ENCODE measurements at regions not wholly inside any gene's neighbourhood (a gene's known extent, or its start where the extent isn't known, plus 50 kb on each side); places are given as distances from the start of the nearest gene placed in this dataset.

- Histone ChIP-seq H3K27me3 (ENCODE audit: control insufficient read depth, insufficient read depth, low read length) (peaks cover 6% of the 10 kb centered on the region), H3K27ac (ENCODE audit: low read length) (no peak overlapping the region), H3K4me1 (ENCODE audit: control insufficient read depth, insufficient read depth, low read length) (no peaks in the 10 kb centered on the region), H3K36me3 (ENCODE audit: control insufficient read depth, insufficient read depth, low read length) (no peaks in the 10 kb centered on the region), H3K4me3 (ENCODE audit: low read length) (no peak overlapping the region), H3K9me3 (ENCODE audit: control insufficient read depth, low read depth, low read length) (peaks cover 3% of the 10 kb centered on the region)
- DNase-seq, result no peak
- WGBS (ENCODE audit: insufficient coverage, low lambda C conversion rate), result 67% methylated on average over 1 of the region's 6 CpGs
These were observed 83.0 kb downstream of the CXCL12 start for GRCh38 chr10:44301781-44302355.

GRCh38 chr10:44300666-44301649 is 83.9 kb downstream of the CXCL12 start:
- DNase-seq, result no peak
- Histone ChIP-seq H3K9me3 (ENCODE audit: control insufficient read depth, low read depth, low read length) (peaks cover 3% of the 10 kb centered on the region), H3K27ac (ENCODE audit: low read length) (no peak overlapping the region), H3K4me1 (ENCODE audit: control insufficient read depth, insufficient read depth, low read length) (no peaks in the 10 kb centered on the region), H3K36me3 (ENCODE audit: control insufficient read depth, insufficient read depth, low read length) (no peaks in the 10 kb centered on the region), H3K4me3 (ENCODE audit: low read length) (no peak overlapping the region), H3K27me3 (ENCODE audit: control insufficient read depth, insufficient read depth, low read length) (peaks cover 6% of the 10 kb centered on the region)
- 100% methylated on average over 1 of the region's 7 CpGs for WGBS (ENCODE audit: insufficient coverage, low lambda C conversion rate)

- H3K9me3 ChIP-seq (ENCODE audit: control insufficient read depth, low read depth, low read length), result no peaks in the 10 kb centered on the region
- H3K36me3 ChIP-seq (ENCODE audit: control insufficient read depth, insufficient read depth, low read length), result no peaks in the 10 kb centered on the region
- no peak overlapping the region for H3K27ac ChIP-seq (ENCODE audit: low read length)
- no peaks in the 10 kb centered on the region for H3K4me1 ChIP-seq (ENCODE audit: control insufficient read depth, insufficient read depth, low read length)
- WGBS (ENCODE audit: insufficient coverage, low lambda C conversion rate), result 100% methylated on average over 1 of the region's 4 CpGs
- H3K27me3 ChIP-seq (ENCODE audit: control insufficient read depth, insufficient read depth, low read length), result peaks cover 13% of the 10 kb centered on the region
- no peak for DNase-seq
- no peak overlapping the region for H3K4me3 ChIP-seq (ENCODE audit: low read length)
These were observed 86.2 kb downstream of the CXCL12 start for GRCh38 chr10:44298713-44299112.

- no peak for DNase-seq
These were observed 86.9 kb downstream of the CXCL12 start for GRCh38 chr10:44297963-44298362.

GRCh38 chr10:44295644-44296241 is 89.2 kb downstream of the CXCL12 start:
- no peak for DNase-seq
- H3K4me1 ChIP-seq (ENCODE audit: control insufficient read depth, insufficient read depth, low read length), result no peaks in the 10 kb centered on the region
- no peak overlapping the region for H3K4me3 ChIP-seq (ENCODE audit: low read length)
- WGBS (ENCODE audit: insufficient coverage, low lambda C conversion rate), result no CpG with 5 or more reads among the region's 3 CpGs
- H3K27ac ChIP-seq (ENCODE audit: low read length), result no peak overlapping the region
- no peaks in the 10 kb centered on the region for H3K9me3 ChIP-seq (ENCODE audit: control insufficient read depth, low read depth, low read length)
- no peaks in the 10 kb centered on the region for H3K36me3 ChIP-seq (ENCODE audit: control insufficient read depth, insufficient read depth, low read length)
- H3K27me3 ChIP-seq (ENCODE audit: control insufficient read depth, insufficient read depth, low read length), result peaks cover 32% of the 10 kb centered on the region

More at GRCh38 chr10:44297963-44298362, 86.9 kb downstream of the CXCL12 start:
- Histone ChIP-seq H3K4me1 (ENCODE audit: control insufficient read depth, insufficient read depth, low read length) (no peaks in the 10 kb centered on the region), H3K4me3 (ENCODE audit: low read length) (no peak overlapping the region), H3K36me3 (ENCODE audit: control insufficient read depth, insufficient read depth, low read length) (no peaks in the 10 kb centered on the region), H3K9me3 (ENCODE audit: control insufficient read depth, low read depth, low read length) (no peaks in the 10 kb centered on the region), H3K27me3 (ENCODE audit: control insufficient read depth, insufficient read depth, low read length) (peaks cover 20% of the 10 kb centered on the region), H3K27ac (ENCODE audit: low read length) (no peak overlapping the region)
- no CpG with 5 or more reads among the region's 6 CpGs for WGBS (ENCODE audit: insufficient coverage, low lambda C conversion rate)

- Histone ChIP-seq H3K9me3 (ENCODE audit: control insufficient read depth, low read depth, low read length) (no peaks in the 10 kb centered on the region), H3K4me3 (ENCODE audit: low read length) (no peak overlapping the region), H3K27ac (ENCODE audit: low read length) (no peak overlapping the region), H3K27me3 (ENCODE audit: control insufficient read depth, insufficient read depth, low read length) (peaks cover 32% of the 10 kb centered on the region), H3K4me1 (ENCODE audit: control insufficient read depth, insufficient read depth, low read length) (no peaks in the 10 kb centered on the region), H3K36me3 (ENCODE audit: control insufficient read depth, insufficient read depth, low read length) (no peaks in the 10 kb centered on the region)
- WGBS (ENCODE audit: insufficient coverage, low lambda C conversion rate), result no CpG with 5 or more reads among the region's 9 CpGs
- no peak for DNase-seq
These were observed 90.0 kb downstream of the CXCL12 start for GRCh38 chr10:44294726-44295412.

- Histone ChIP-seq H3K36me3 (ENCODE audit: control insufficient read depth, insufficient read depth, low read length) (no peaks in the 10 kb centered on the region), H3K27ac (ENCODE audit: low read length) (no peak overlapping the region), H3K4me3 (ENCODE audit: low read length) (no peak overlapping the region), H3K27me3 (ENCODE audit: control insufficient read depth, insufficient read depth, low read length) (peaks cover 32% of the 10 kb centered on the region), H3K4me1 (ENCODE audit: control insufficient read depth, insufficient read depth, low read length) (no peaks in the 10 kb centered on the region), H3K9me3 (ENCODE audit: control insufficient read depth, low read depth, low read length) (no peaks in the 10 kb centered on the region)
- WGBS (ENCODE audit: insufficient coverage, low lambda C conversion rate), result no CpG with 5 or more reads among the region's 7 CpGs
- DNase-seq, result peak; percentile 22 to 30
These were observed 91.1 kb downstream of the CXCL12 start for GRCh38 chr10:44293842-44294241.

- no peaks in the 10 kb centered on the region for H3K4me1 ChIP-seq (ENCODE audit: control insufficient read depth, insufficient read depth, low read length)
- H3K9me3 ChIP-seq (ENCODE audit: control insufficient read depth, low read depth, low read length), result no peaks in the 10 kb centered on the region
- H3K27me3 ChIP-seq (ENCODE audit: control insufficient read depth, insufficient read depth, low read length), result peaks cover 32% of the 10 kb centered on the region
- H3K27ac ChIP-seq (ENCODE audit: low read length), result no peak overlapping the region
- no peak overlapping the region for H3K4me3 ChIP-seq (ENCODE audit: low read length)
- no CpG with 5 or more reads among the region's 26 CpGs for WGBS (ENCODE audit: insufficient coverage, low lambda C conversion rate)
- H3K36me3 ChIP-seq (ENCODE audit: control insufficient read depth, insufficient read depth, low read length), result no peaks in the 10 kb centered on the region
- no peak for DNase-seq
These were observed 91.6 kb downstream of the CXCL12 start for GRCh38 chr10:44293306-44293778.

GRCh38 chr10:44292390-44293002 is 92.4 kb downstream of the CXCL12 start:
- WGBS (ENCODE audit: insufficient coverage, low lambda C conversion rate), result no CpG with 5 or more reads among the region's 35 CpGs
- Histone ChIP-seq H3K27me3 (ENCODE audit: control insufficient read depth, insufficient read depth, low read length) (peaks cover 26% of the 10 kb centered on the region), H3K36me3 (ENCODE audit: control insufficient read depth, insufficient read depth, low read length) (no peaks in the 10 kb centered on the region), H3K27ac (ENCODE audit: low read length) (no peak overlapping the region), H3K4me3 (ENCODE audit: low read length) (no peak overlapping the region), H3K9me3 (ENCODE audit: control insufficient read depth, low read depth, low read length) (no peaks in the 10 kb centered on the region), H3K4me1 (ENCODE audit: control insufficient read depth, insufficient read depth, low read length) (no peaks in the 10 kb centered on the region)
- DNase-seq, result no peak
